HEK293 (cell line): ENCODE measurements at regions not wholly inside any gene's neighbourhood (a gene's known extent, or its start where the extent isn't known, plus 50 kb on each side); places are given as distances from the start of the nearest gene placed in this dataset.
A peak's percentile ranks its signal among the peaks of the same experiment; 100 is the strongest.
"Not testable (repeated sequence)": the region's sequence is repeated elsewhere in the genome, so short reads cannot be mapped to it uniquely, and the experiment has no call there.

Experiments
- CTCF ChIA-PET: fragments of 350-600 bp; formaldehyde crosslinking; extraction: SDS; loops from one replicate; lab custom pipeline; 2021; ENCODE audit warnings: antibody characterized with exemption; lab: Yijun Ruan, JAX
- POLR2A ChIA-PET: fragments of 300-600 bp; formaldehyde crosslinking; extraction: SDS; loops from one replicate; lab custom pipeline; 2020; ENCODE audit warnings: antibody characterized with exemption, inconsistent platforms; lab: Yijun Ruan, JAX
- H3K27ac ChIP-seq: fragments of 200-500 bp; sonication (Bioruptor generic); 2 replicates; pipeline ENCODE4 v1.5.1; 2014; ENCODE audit warnings: low read depth, low read length, control low read depth, inconsistent platforms; ENCODE audit errors: extremely low read depth
- H3K36me3 ChIP-seq, 2 experiments: fragments of 200-500 bp in 1 of 2; sonication (Bioruptor generic) in 1 of 2; 1 replicate in 1 of 2; 2 replicates in 1 of 2; pipeline ENCODE4 v1.5.1; 2014 to 2017; ENCODE audit warnings: inconsistent platforms in 2 of 2, low read length in 2 of 2; ENCODE audit not compliant: control insufficient read depth in 2 of 2, insufficient read depth in 1 of 2
- H3K4me1 ChIP-seq: fragments of 200-500 bp; sonication (Bioruptor generic); 2 replicates; pipeline ENCODE4 v1.5.1; 2014; ENCODE audit warnings: mild to moderate bottlenecking, low read length, inconsistent platforms; ENCODE audit not compliant: control insufficient read depth, insufficient read depth
- H3K4me3 ChIP-seq: 2 replicates; pipeline ENCODE4 v1.5.1; 2011; ENCODE audit warnings: low read depth, mild to moderate bottlenecking, control low read depth, low read length, moderate library complexity
- H3K9me3 ChIP-seq: fragments of 200-500 bp; sonication (Bioruptor generic); 2 replicates; pipeline ENCODE4 v1.5.1; 2014; ENCODE audit warnings: low read depth, low read length, inconsistent platforms; ENCODE audit not compliant: control insufficient read depth, insufficient read depth
- ZBTB8A ChIP-seq: fragments of 450-650 bp; formaldehyde crosslinking; IDR thresholded peaks from 2 replicates; pipeline ENCODE4 v1.5.1; 2016; ENCODE audit warnings: missing biosample characterization, missing genetic modification characterization
- ZFP37 ChIP-seq: fragments of 450-650 bp; formaldehyde crosslinking; IDR thresholded peaks from 2 replicates; pipeline ENCODE4 v1.5.1; 2016; ENCODE audit warnings: missing biosample characterization, missing genetic modification characterization
- ZNF140 ChIP-seq: fragments of 450-650 bp; formaldehyde crosslinking; IDR thresholded peaks from 2 replicates; pipeline ENCODE4 v1.5.1; 2016; ENCODE audit warnings: missing biosample characterization, missing genetic modification characterization
- ZNF202 ChIP-seq: fragments of 450-650 bp; formaldehyde crosslinking; IDR thresholded peaks from 2 replicates; pipeline ENCODE4 v1.5.1; 2016; ENCODE audit warnings: missing biosample characterization, missing genetic modification characterization, borderline replicate concordance
- ZNF394 ChIP-seq: fragments of 450-650 bp; formaldehyde crosslinking; IDR thresholded peaks from 2 replicates; pipeline ENCODE4 v1.5.1; 2016; ENCODE audit warnings: missing biosample characterization, missing genetic modification characterization, mild to moderate bottlenecking, moderate library complexity, borderline replicate concordance
- ZNF426 ChIP-seq: fragments of 450-650 bp; formaldehyde crosslinking; IDR thresholded peaks from 2 replicates; pipeline ENCODE4 v1.5.1; 2017; ENCODE audit warnings: missing biosample characterization, missing genetic modification characterization, mild to moderate bottlenecking, inconsistent platforms, moderate library complexity
- ZNF555 ChIP-seq: fragments of 450-650 bp; formaldehyde crosslinking; conservative IDR thresholded peaks from 2 replicates; pipeline ENCODE4 v1.5.1; 2017; ENCODE audit warnings: missing biosample characterization, mild to moderate bottlenecking, missing genetic modification characterization, inconsistent platforms
- ZNF623 ChIP-seq: fragments of 450-650 bp; formaldehyde crosslinking; IDR thresholded peaks from 2 replicates; pipeline ENCODE4 v1.5.1; 2016; ENCODE audit warnings: missing biosample characterization, missing genetic modification characterization
- TF ChIP-seq, protein P1 (sequence below): fragments of 450-650 bp; formaldehyde crosslinking; IDR thresholded peaks from 2 replicates; pipeline ENCODE4 v1.5.1; 2016; ENCODE audit warnings: missing biosample characterization, missing genetic modification characterization
- TF ChIP-seq, protein P2 (sequence below): fragments of 450-650 bp; formaldehyde crosslinking; conservative IDR thresholded peaks from 2 replicates; pipeline ENCODE4 v1.5.1; 2016; ENCODE audit warnings: low read depth, missing biosample characterization, missing genetic modification characterization
- TF ChIP-seq, protein P3 (sequence below): fragments of 450-650 bp; formaldehyde crosslinking; conservative IDR thresholded peaks from 2 replicates; pipeline ENCODE4 v1.5.1; 2016; ENCODE audit warnings: low read depth, missing biosample characterization, missing genetic modification characterization
- TF ChIP-seq, protein P4 (sequence below): fragments of 450-650 bp; formaldehyde crosslinking; IDR thresholded peaks from 2 replicates; pipeline ENCODE4 v1.5.1; 2016; ENCODE audit warnings: missing biosample characterization, missing genetic modification characterization

DNA sequence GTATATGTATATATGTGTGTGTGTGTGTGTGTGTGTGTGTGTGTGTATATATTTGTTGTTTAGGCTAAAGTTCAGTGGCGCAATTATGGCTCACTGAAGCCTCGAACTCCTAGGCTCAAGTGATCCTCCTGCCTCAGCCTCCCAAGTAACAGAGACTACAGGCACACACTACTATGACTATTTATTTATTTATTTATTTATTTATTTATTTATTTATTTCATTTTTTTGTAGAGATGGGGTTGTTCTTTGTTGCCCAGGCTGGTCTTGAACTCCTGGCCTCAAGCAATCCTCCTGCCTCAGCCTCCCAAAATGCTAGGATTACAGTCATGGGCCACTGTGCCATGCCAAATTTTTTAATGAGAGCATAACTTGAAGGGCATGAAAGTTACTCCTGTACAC is 149.9 kb downstream of the FAM174A start:
- H3K36me3 ChIP-seq, H3K9me3 ChIP-seq, POLR2A ChIA-PET, H3K27ac ChIP-seq, H3K4me3 ChIP-seq, H3K4me1 ChIP-seq: not testable (repeated sequence)
- CTCF ChIA-PET = interaction anchor here (0.9 kb wide), 1 partner anchor 11 kb away, joined by 3 read pairs; no protein-coding TSS in a partner anchor
- TF ChIP-seq ZNF426 (tag by site-specific recombination) (peak; percentile 67), ZBTB8A (peak; percentile 41; the same call in 1 of the 2 replicates), ZFP37 (tag by site-specific recombination) (0 out of 2 replicates have a peak, but pooled peaks have one; percentile 43), ZNF623 (tag by site-specific recombination) (peak; percentile 45), ZNF394 (peak; percentile 83; the same call in 1 of the 2 replicates), ZNF140 (tag by site-specific recombination) (0 out of 2 replicates have a peak, but pooled peaks have one; percentile 42), ZNF202 (tag by site-specific recombination) (peak; percentile 39; the same call in 1 of the 2 replicates), ZNF555 (tag by site-specific recombination) (peak; percentile 59)
- TF ChIP-seq, protein P1, sequence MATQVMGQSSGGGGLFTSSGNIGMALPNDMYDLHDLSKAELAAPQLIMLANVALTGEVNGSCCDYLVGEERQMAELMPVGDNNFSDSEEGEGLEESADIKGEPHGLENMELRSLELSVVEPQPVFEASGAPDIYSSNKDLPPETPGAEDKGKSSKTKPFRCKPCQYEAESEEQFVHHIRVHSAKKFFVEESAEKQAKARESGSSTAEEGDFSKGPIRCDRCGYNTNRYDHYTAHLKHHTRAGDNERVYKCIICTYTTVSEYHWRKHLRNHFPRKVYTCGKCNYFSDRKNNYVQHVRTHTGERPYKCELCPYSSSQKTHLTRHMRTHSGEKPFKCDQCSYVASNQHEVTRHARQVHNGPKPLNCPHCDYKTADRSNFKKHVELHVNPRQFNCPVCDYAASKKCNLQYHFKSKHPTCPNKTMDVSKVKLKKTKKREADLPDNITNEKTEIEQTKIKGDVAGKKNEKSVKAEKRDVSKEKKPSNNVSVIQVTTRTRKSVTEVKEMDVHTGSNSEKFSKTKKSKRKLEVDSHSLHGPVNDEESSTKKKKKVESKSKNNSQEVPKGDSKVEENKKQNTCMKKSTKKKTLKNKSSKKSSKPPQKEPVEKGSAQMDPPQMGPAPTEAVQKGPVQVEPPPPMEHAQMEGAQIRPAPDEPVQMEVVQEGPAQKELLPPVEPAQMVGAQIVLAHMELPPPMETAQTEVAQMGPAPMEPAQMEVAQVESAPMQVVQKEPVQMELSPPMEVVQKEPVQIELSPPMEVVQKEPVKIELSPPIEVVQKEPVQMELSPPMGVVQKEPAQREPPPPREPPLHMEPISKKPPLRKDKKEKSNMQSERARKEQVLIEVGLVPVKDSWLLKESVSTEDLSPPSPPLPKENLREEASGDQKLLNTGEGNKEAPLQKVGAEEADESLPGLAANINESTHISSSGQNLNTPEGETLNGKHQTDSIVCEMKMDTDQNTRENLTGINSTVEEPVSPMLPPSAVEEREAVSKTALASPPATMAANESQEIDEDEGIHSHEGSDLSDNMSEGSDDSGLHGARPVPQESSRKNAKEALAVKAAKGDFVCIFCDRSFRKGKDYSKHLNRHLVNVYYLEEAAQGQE (tag by site-specific recombination) = peak; percentile 39; the same call in 1 of the 2 replicates
- TF ChIP-seq, protein P2, sequence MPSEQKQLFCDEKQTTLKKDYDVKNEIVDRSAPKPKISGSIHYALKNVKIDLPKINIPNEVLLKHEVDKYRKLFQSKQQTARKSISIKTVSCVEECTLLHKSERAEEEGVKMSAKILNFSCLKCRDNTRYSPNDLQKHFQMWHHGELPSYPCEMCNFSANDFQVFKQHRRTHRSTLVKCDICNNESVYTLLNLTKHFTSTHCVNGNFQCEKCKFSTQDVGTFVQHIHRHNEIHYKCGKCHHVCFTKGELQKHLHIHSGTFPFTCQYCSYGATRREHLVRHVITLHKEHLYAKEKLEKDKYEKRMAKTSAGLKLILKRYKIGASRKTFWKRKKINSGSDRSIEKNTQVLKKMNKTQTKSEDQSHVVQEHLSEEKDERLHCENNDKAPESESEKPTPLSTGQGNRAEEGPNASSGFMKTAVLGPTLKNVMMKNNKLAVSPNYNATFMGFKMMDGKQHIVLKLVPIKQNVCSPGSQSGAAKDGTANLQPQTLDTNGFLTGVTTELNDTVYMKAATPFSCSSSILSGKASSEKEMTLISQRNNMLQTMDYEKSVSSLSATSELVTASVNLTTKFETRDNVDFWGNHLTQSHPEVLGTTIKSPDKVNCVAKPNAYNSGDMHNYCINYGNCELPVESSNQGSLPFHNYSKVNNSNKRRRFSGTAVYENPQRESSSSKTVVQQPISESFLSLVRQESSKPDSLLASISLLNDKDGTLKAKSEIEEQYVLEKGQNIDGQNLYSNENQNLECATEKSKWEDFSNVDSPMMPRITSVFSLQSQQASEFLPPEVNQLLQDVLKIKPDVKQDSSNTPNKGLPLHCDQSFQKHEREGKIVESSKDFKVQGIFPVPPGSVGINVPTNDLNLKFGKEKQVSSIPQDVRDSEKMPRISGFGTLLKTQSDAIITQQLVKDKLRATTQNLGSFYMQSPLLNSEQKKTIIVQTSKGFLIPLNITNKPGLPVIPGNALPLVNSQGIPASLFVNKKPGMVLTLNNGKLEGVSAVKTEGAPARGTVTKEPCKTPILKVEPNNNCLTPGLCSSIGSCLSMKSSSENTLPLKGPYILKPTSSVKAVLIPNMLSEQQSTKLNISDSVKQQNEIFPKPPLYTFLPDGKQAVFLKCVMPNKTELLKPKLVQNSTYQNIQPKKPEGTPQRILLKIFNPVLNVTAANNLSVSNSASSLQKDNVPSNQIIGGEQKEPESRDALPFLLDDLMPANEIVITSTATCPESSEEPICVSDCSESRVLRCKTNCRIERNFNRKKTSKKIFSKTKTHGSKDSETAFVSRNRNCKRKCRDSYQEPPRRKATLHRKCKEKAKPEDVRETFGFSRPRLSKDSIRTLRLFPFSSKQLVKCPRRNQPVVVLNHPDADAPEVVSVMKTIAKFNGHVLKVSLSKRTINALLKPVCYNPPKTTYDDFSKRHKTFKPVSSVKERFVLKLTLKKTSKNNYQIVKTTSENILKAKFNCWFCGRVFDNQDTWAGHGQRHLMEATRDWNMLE (tag by site-specific recombination) = peak; percentile 71; the same call in 1 of the 2 replicates
- TF ChIP-seq, protein P3, sequence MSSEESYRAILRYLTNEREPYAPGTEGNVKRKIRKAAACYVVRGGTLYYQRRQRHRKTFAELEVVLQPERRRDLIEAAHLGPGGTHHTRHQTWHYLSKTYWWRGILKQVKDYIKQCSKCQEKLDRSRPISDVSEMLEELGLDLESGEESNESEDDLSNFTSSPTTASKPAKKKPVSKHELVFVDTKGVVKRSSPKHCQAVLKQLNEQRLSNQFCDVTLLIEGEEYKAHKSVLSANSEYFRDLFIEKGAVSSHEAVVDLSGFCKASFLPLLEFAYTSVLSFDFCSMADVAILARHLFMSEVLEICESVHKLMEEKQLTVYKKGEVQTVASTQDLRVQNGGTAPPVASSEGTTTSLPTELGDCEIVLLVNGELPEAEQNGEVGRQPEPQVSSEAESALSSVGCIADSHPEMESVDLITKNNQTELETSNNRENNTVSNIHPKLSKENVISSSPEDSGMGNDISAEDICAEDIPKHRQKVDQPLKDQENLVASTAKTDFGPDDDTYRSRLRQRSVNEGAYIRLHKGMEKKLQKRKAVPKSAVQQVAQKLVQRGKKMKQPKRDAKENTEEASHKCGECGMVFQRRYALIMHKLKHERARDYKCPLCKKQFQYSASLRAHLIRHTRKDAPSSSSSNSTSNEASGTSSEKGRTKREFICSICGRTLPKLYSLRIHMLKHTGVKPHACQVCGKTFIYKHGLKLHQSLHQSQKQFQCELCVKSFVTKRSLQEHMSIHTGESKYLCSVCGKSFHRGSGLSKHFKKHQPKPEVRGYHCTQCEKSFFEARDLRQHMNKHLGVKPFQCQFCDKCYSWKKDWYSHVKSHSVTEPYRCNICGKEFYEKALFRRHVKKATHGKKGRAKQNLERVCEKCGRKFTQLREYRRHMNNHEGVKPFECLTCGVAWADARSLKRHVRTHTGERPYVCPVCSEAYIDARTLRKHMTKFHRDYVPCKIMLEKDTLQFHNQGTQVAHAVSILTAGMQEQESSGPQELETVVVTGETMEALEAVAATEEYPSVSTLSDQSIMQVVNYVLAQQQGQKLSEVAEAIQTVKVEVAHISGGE (tag by site-specific recombination) = peak; percentile 50
- TF ChIP-seq, protein P4, sequence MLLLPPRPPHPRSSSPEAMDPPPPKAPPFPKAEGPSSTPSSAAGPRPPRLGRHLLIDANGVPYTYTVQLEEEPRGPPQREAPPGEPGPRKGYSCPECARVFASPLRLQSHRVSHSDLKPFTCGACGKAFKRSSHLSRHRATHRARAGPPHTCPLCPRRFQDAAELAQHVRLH (tag by site-specific recombination) = 0 out of 2 replicates have a peak, but pooled peaks have one; percentile 21

DNA sequence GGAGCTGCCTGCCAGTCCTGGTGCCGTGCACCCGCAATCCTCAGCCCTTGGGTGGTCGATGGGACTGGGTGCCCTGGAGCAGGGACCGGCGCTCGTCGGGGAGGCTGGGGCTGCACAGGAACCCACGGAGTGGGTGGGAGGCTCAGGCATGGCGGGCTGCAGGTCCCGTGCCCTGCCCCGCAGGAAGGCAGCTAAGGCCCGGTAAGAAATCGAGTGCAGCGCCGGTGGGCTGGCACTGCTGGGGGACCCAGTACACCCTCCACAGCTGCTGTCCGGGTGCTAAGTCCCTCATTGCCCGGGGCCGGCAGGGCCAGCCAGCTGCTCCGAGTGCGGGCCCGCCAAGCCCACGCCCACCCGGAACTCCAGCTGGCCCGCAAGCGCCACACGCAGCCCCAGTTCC is 153.7 kb downstream of the FAM174A start:
- H3K4me3 ChIP-seq, H3K9me3 ChIP-seq, CTCF ChIA-PET, POLR2A ChIA-PET, H3K4me1 ChIP-seq, H3K36me3 ChIP-seq, H3K27ac ChIP-seq: not testable (repeated sequence)
